Neural progenitor cell (in vitro differentiated cells): ENCODE measurements at regions not wholly inside any gene's neighbourhood (a gene's known extent, or its start where the extent isn't known, plus 50 kb on each side); places are given as distances from the start of the nearest gene placed in this dataset.

Experiments
- EZH2 ChIP-seq: fragments of 200-600 bp; sonication (generic); IDR thresholded peaks from 2 replicates; pipeline ENCODE4 v1.6.1; 2017; ENCODE audit warnings: antibody characterized with exemption, mild to moderate bottlenecking, moderate library complexity
- TF ChIP-seq, protein P1 (sequence below): fragments of 200-600 bp; sonication (generic); IDR thresholded peaks from 2 replicates; pipeline ENCODE4 v1.5.1; 2017; ENCODE audit warnings: antibody characterized with exemption, mild to moderate bottlenecking

DNA sequence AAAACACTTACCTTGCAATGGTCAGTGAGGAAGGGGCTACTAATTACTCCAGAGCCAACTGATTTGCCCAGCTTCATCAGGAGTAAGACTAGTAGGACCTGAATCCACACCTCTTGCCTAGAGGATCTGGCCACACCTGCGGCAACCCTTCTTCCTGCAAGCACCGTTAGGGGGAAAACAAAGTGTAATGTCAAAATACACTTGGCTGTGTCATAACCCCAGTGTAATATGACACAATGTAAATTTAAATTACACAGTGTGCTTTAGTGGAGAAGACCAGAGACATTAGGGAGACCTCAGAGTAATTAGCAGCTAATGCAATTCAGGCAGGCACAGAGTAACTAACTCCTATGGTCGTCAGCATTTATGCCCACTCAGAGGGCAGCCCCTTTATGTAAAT is 308.5 kb upstream of the ARRDC4 start:
- TF ChIP-seq, protein P1, sequence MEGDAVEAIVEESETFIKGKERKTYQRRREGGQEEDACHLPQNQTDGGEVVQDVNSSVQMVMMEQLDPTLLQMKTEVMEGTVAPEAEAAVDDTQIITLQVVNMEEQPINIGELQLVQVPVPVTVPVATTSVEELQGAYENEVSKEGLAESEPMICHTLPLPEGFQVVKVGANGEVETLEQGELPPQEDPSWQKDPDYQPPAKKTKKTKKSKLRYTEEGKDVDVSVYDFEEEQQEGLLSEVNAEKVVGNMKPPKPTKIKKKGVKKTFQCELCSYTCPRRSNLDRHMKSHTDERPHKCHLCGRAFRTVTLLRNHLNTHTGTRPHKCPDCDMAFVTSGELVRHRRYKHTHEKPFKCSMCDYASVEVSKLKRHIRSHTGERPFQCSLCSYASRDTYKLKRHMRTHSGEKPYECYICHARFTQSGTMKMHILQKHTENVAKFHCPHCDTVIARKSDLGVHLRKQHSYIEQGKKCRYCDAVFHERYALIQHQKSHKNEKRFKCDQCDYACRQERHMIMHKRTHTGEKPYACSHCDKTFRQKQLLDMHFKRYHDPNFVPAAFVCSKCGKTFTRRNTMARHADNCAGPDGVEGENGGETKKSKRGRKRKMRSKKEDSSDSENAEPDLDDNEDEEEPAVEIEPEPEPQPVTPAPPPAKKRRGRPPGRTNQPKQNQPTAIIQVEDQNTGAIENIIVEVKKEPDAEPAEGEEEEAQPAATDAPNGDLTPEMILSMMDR = no peak
- TF ChIP-seq EZH2 = no peak
